PC-9 (cell line): ENCODE measurements at regions not wholly inside any gene's neighbourhood (a gene's known extent, or its start where the extent isn't known, plus 50 kb on each side); places are given as distances from the start of the nearest gene placed in this dataset.

Experiments
- BruUV-seq: library from RNA; stranded (reverse); fragments of 400-500 nt; replicated peaks from 2 replicates; lab custom pipeline; 2021; lab: Mats Ljungman, UMichigan
- CTCF ChIA-PET: fragments of 300-600 bp; sonication (Branson Sonifier 250); formaldehyde crosslinking; loops from one replicate; lab custom pipeline; 2022; ENCODE audit warnings: antibody characterized with exemption; lab: Charles Lee
- POLR2A ChIA-PET: fragments of 300-600 bp; sonication (Branson Sonifier 250); formaldehyde crosslinking; loops from one replicate; lab custom pipeline; 2022; ENCODE audit warnings: antibody characterized with exemption; ENCODE audit not compliant: unreplicated experiment; lab: Charles Lee
- DNase-seq, 2 experiments: peaks; one replicate each; pipeline versions ENCODE4 v3.0.0 to v3.0.0-alpha.2; 2015 to 2022; ENCODE audit warnings: mixed read lengths in 1 of 2
- H2AFZ ChIP-seq: fragments of 200-600 bp; sonication (generic); 2 replicates; pipeline ENCODE4 v1.8.1; 2017; ENCODE audit warnings: antibody characterized with exemption
- H3F3A ChIP-seq: fragments of 200-600 bp; sonication (generic); 2 replicates; pipeline ENCODE4 v1.8.1; 2017; ENCODE audit warnings: antibody characterized with exemption, mild to moderate bottlenecking, low read depth; ENCODE audit not compliant: insufficient read depth
- H3K27ac ChIP-seq: fragments of 200-600 bp; sonication (generic); 2 replicates; pipeline ENCODE4 v1.6.1; 2016; ENCODE audit warnings: mixed run types
- H3K27me3 ChIP-seq: fragments of 200-600 bp; sonication (generic); 2 replicates; pipeline ENCODE4 v1.6.1; 2016; ENCODE audit warnings: low read depth, mixed run types; ENCODE audit not compliant: insufficient read depth
- H3K36me3 ChIP-seq: fragments of 200-600 bp; sonication (generic); 2 replicates; pipeline ENCODE4 v1.6.1; 2016; ENCODE audit warnings: low read depth, mixed run types
- H3K4me1 ChIP-seq: fragments of 200-600 bp; sonication (generic); replicated peaks from 2 replicates; pipeline ENCODE4 v1.6.1; 2016; ENCODE audit warnings: mixed run types; ENCODE audit not compliant: insufficient read depth
- H3K4me2 ChIP-seq: fragments of 200-600 bp; sonication (generic); 2 replicates; pipeline ENCODE4 v1.6.1; 2017; ENCODE audit warnings: mixed run types
- H3K4me3 ChIP-seq: fragments of 200-600 bp; sonication (generic); 2 replicates; pipeline ENCODE4 v1.6.1; 2016; ENCODE audit warnings: mixed run types
- H3K79me2 ChIP-seq: fragments of 200-600 bp; sonication (generic); 2 replicates; pipeline ENCODE4 v1.6.1; 2017; ENCODE audit warnings: low read depth, mixed run types
- H3K9me2 ChIP-seq: fragments of 200-600 bp; sonication (generic); 2 replicates; pipeline ENCODE4 v1.8.1; 2017; ENCODE audit warnings: mild to moderate bottlenecking; ENCODE audit not compliant: insufficient read depth
- H3K9me3 ChIP-seq: fragments of 200-600 bp; sonication (generic); 2 replicates; pipeline ENCODE4 v1.8.1; 2016; ENCODE audit warnings: low read depth; ENCODE audit not compliant: insufficient read depth
- H4K20me1 ChIP-seq: fragments of 200-600 bp; sonication (generic); 2 replicates; pipeline ENCODE4 v1.8.1; 2017; ENCODE audit not compliant: insufficient read depth
- EZH2 ChIP-seq: fragments of 200-600 bp; sonication (generic); IDR thresholded peaks from 2 replicates; pipeline ENCODE4 v1.8.0; 2017; ENCODE audit warnings: antibody characterized with exemption, low read depth
- intact Hi-C: fragments of 100-400 bp; cut with micrococcal nuclease; formaldehyde crosslinking; loops from one replicate; pipeline ENCODE4 v1.10.0; 2022; ENCODE audit not compliant: unreplicated experiment
- TF ChIP-seq, protein P1 (sequence below): fragments of 200-600 bp; sonication (generic); conservative IDR thresholded peaks from 2 replicates; pipeline ENCODE4 v1.6.1; 2017; ENCODE audit warnings: mixed run types, antibody characterized with exemption, mild to moderate bottlenecking, moderate library complexity

DNA sequence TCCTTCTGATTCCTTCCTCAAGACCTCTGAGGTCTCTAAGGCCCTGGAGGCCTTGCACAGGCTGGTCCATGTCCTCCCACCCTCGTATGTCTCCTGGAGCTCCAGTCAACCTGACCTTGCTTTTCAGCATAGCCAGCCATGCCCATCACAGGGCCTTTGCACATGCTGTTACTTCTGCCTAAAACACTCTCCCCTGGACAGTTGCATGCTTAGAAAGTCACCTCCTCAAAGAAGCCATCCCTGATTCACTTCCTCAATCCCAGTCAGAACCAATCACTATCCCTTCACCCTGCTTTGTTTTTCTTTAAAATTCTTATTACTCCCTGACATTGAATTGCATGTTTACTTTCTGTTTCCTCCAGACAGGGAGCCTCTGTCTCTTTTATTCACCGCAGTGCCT is 322.1 kb upstream of the CCL2 start:
- intact Hi-C loops, result no loop called here
- ChIA-PET POLR2A (no interaction called here), CTCF (no interaction called here)
- H3K4me1 ChIP-seq, result no peaks in the 10 kb centered on the region
- H3F3A ChIP-seq, result no peaks in the 10 kb centered on the region
- no TSS peak for BruUV-seq
- H3K27me3 ChIP-seq, result peaks cover 72% of the 10 kb centered on the region
- no peak overlapping the region for H3K4me2 ChIP-seq
- no peaks in the 10 kb centered on the region for H3K9me2 ChIP-seq
- no peaks in the 10 kb centered on the region for H3K36me3 ChIP-seq
- no peak overlapping the region for H3K4me3 ChIP-seq
- TF ChIP-seq, protein P1, sequence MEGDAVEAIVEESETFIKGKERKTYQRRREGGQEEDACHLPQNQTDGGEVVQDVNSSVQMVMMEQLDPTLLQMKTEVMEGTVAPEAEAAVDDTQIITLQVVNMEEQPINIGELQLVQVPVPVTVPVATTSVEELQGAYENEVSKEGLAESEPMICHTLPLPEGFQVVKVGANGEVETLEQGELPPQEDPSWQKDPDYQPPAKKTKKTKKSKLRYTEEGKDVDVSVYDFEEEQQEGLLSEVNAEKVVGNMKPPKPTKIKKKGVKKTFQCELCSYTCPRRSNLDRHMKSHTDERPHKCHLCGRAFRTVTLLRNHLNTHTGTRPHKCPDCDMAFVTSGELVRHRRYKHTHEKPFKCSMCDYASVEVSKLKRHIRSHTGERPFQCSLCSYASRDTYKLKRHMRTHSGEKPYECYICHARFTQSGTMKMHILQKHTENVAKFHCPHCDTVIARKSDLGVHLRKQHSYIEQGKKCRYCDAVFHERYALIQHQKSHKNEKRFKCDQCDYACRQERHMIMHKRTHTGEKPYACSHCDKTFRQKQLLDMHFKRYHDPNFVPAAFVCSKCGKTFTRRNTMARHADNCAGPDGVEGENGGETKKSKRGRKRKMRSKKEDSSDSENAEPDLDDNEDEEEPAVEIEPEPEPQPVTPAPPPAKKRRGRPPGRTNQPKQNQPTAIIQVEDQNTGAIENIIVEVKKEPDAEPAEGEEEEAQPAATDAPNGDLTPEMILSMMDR, result no peak
- TF ChIP-seq EZH2, result no peak
- no peaks in the 10 kb centered on the region for H4K20me1 ChIP-seq
- no peak overlapping the region for H3K27ac ChIP-seq
- no peak overlapping the region for H2AFZ ChIP-seq
- H3K79me2 ChIP-seq, result no peaks in the 10 kb centered on the region
- no peak for DNase-seq
- H3K9me3 ChIP-seq, result no peaks in the 10 kb centered on the region

DNA sequence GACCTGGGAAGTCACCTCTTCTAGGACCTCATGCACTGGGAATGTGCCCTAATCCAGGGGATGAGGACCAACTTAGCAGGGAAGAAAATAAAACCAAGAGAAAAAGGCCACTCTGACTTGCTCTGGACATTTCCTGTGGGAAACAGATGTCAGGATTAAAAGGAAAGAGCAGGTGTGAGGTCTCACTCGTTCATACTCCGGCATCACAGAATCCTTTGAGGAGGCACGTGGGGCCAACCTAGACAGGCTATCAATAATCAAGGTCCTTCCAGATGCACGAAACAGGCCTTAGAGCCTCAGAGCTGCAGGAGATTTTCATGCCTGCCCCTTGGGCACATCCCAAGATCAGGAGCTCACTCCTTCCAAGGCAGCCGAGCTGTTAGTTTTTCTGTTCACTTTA is 321.5 kb upstream of the CCL2 start:
- intact Hi-C loops, result no loop called here
- CTCF ChIA-PET, result no interaction called here
- BruUV-seq, result no TSS peak
- H2AFZ ChIP-seq, result no peak overlapping the region
- H3K9me2 ChIP-seq, result no peaks in the 10 kb centered on the region
- H3K36me3 ChIP-seq, result no peaks in the 10 kb centered on the region
- no peaks in the 10 kb centered on the region for H3F3A ChIP-seq
- DNase-seq, result no peak
- no peak overlapping the region for H3K4me2 ChIP-seq
- POLR2A ChIA-PET, result no interaction called here
- H3K79me2 ChIP-seq, result no peaks in the 10 kb centered on the region
- H4K20me1 ChIP-seq, result no peaks in the 10 kb centered on the region
- no peak overlapping the region for H3K4me3 ChIP-seq
- no peaks in the 10 kb centered on the region for H3K9me3 ChIP-seq
- TF ChIP-seq, protein P1, result no peak
- TF ChIP-seq EZH2, result no peak
- peaks cover 72% of the 10 kb centered on the region for H3K27me3 ChIP-seq
- no peaks in the 10 kb centered on the region for H3K4me1 ChIP-seq
- no peak overlapping the region for H3K27ac ChIP-seq

DNA sequence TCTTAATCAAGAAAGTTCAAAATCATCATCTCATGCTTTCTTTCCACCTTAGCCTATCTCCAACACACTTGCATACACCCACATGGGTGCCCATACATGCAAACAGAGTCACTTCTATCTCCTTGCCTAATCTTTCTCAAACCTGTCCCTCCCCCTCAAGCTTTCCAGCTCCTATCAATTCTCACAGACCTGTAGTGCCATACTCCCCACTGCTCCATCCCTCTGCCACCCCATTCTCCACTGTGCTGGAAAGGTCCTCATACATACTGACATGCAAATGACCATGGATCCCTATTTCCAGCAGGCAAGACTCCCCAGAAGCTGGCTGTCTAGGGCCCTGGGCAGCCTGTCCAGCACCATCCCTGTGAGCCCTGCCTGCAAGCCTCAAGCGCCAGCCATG is 320.4 kb upstream of the CCL2 start:
- no peaks in the 10 kb centered on the region for H3K79me2 ChIP-seq
- ChIA-PET POLR2A (no interaction called here), CTCF (interaction anchor here (0.6 kb wide), 1 partner anchor 678 kb away, joined by 3 read pairs; no protein-coding TSS in a partner anchor)
- no peaks in the 10 kb centered on the region for H3K9me3 ChIP-seq
- TF ChIP-seq EZH2, result no peak
- TF ChIP-seq, protein P1, result no peak
- no TSS peak for BruUV-seq
- H3K27me3 ChIP-seq, result peaks cover 64% of the 10 kb centered on the region
- no peaks in the 10 kb centered on the region for H3K36me3 ChIP-seq
- H2AFZ ChIP-seq, result no peak overlapping the region
- intact Hi-C loops, result no loop called here
- no peak overlapping the region for H3K4me2 ChIP-seq
- DNase-seq, result no peak
- no peaks in the 10 kb centered on the region for H3K9me2 ChIP-seq
- no peak overlapping the region for H3K4me3 ChIP-seq
- no peaks in the 10 kb centered on the region for H3F3A ChIP-seq
- no peak overlapping the region for H3K27ac ChIP-seq
- no peaks in the 10 kb centered on the region for H4K20me1 ChIP-seq
- H3K4me1 ChIP-seq, result no peaks in the 10 kb centered on the region
